ENCODE measurements at regions not wholly inside any gene's neighbourhood (a gene's known extent, or its start where the extent isn't known, plus 50 kb on each side); places are given as distances from the start of the nearest gene placed in this dataset.

GRCh38 chr16:8469102-8469778 lies 121.1 kb downstream of the TMEM114 start:
- TF ChIP-seq CTCF (IDR thresholded peaks at IDR 0.05), result no peak
- no peak for TF ChIP-seq EZH2 (IDR thresholded peaks at IDR 0.05)

Measured in neural progenitor cell (in vitro differentiated cells).